CD4-positive, alpha-beta T cell (primary cell): ENCODE measurements at regions not wholly inside any gene's neighbourhood (a gene's known extent, or its start where the extent isn't known, plus 50 kb on each side); places are given as distances from the start of the nearest gene placed in this dataset.

Experiments used
- ATAC-seq: fragments of 200-7000 bp; cut with Tn5 transposase; one replicate; pipeline ENCODE4 v1.10.0; 2022; ENCODE audit warnings: mild to moderate bottlenecking; ENCODE audit not compliant: poor library complexity
- CTCF ChIA-PET: fragments of 350-600 bp; sonication (Branson Sonifier 250); formaldehyde crosslinking; loops from one replicate; lab custom pipeline; 2021; ENCODE audit warnings: antibody characterized with exemption, inconsistent platforms; lab: Charles Lee
- POLR2A ChIA-PET: fragments of 350-600 bp; sonication (Branson Sonifier 250); formaldehyde crosslinking; loops from one replicate; lab custom pipeline; 2021; ENCODE audit warnings: antibody characterized with exemption, inconsistent platforms; lab: Charles Lee
- DNase-seq, 14 experiments: peaks; one replicate each; pipeline ENCODE4 v3.0.0-alpha.2; 2013 to 2020; ENCODE audit warnings: mixed read lengths in 2 of 14
- H3K27ac ChIP-seq, 2 donors: one replicate each; pipeline versions ENCODE4 v1.5.1 to v1.7.0; 2013; ENCODE audit warnings: low read length in 2 of 2, low read depth in 1 of 2, mild to moderate bottlenecking in 1 of 2
- H3K27me3 ChIP-seq, 2 experiments: 1 replicate in 1 of 2; 2 replicates in 1 of 2; pipeline versions ENCODE4 v1.6.1 to v1.7.0; 2013; ENCODE audit warnings: low read length in 2 of 2, control low read depth in 1 of 2, mild to moderate bottlenecking in 1 of 2, moderate library complexity in 1 of 2; ENCODE audit not compliant: insufficient read depth in 2 of 2, control insufficient read depth in 1 of 2
- H3K36me3 ChIP-seq: one replicate; pipeline ENCODE4 v1.6.1; 2013; ENCODE audit warnings: low read length, control low read depth; ENCODE audit not compliant: insufficient read depth
- H3K4me1 ChIP-seq: one replicate; pipeline ENCODE4 v1.6.1; 2013; ENCODE audit warnings: low read length, control low read depth; ENCODE audit not compliant: insufficient read depth
- H3K4me3 ChIP-seq: one replicate; pipeline ENCODE4 v1.5.1; 2013; ENCODE audit warnings: mild to moderate bottlenecking, low read length, moderate library complexity
- H3K9me3 ChIP-seq, 2 experiments: 1 replicate in 1 of 2; 2 replicates in 1 of 2; pipeline versions ENCODE4 v1.6.1 to v1.7.0; 2013; ENCODE audit warnings: low read length in 2 of 2, mild to moderate bottlenecking in 2 of 2, control low read depth in 1 of 2, moderate library complexity in 1 of 2; ENCODE audit not compliant: control insufficient read depth in 1 of 2, insufficient read depth in 1 of 2
- H3K27ac Mint-ChIP-seq: one replicate; pipeline ENCODE4 v1.8.0; 2020; ENCODE audit warnings: mixed read lengths
- H3K27me3 Mint-ChIP-seq: one replicate; pipeline ENCODE4 v1.8.0; 2021; ENCODE audit warnings: mixed read lengths
- H3K36me3 Mint-ChIP-seq: one replicate; pipeline ENCODE4 v1.8.0; 2021; ENCODE audit warnings: low read depth, mixed read lengths
- H3K4me1 Mint-ChIP-seq: one replicate; pipeline ENCODE4 v1.8.0; 2021; ENCODE audit warnings: low read depth, mixed read lengths
- H3K4me3 Mint-ChIP-seq: one replicate; pipeline ENCODE4 v1.8.0; 2020; ENCODE audit warnings: mild to moderate bottlenecking, mixed read lengths
- H3K9me3 Mint-ChIP-seq: one replicate; pipeline ENCODE4 v1.8.0; 2020; ENCODE audit warnings: mixed read lengths
- CTCF ChIP-seq: fragments of 200-600 bp; IDR thresholded peaks from one replicate; pipeline ENCODE4 v1.8.0; 2022; ENCODE audit warnings: antibody characterized with exemption, mild to moderate bottlenecking
- intact Hi-C, 2 experiments: fragments of 100-400 bp; cut with DNase I in 1 of 2; cut with micrococcal nuclease in 1 of 2; formaldehyde crosslinking; loops; one replicate each; pipeline versions ENCODE4 v1.15.1 to v1.9.0; 2023 to 2025; cut with DNase I, micrococcal nuclease

- Mint-ChIP-seq H3K4me1 (no peaks in the 10 kb centered on the region), H3K27me3 (peaks cover 8% of the 10 kb centered on the region), H3K4me3 (no peak overlapping the region), H3K36me3 (no peaks in the 10 kb centered on the region), H3K27ac (no peak overlapping the region), H3K9me3 (no peaks in the 10 kb centered on the region)
- no peak for DNase-seq
- H3K9me3 ChIP-seq, result no peaks in the 10 kb centered on the region
- intact Hi-C loops, result no loop called here
- no peaks in the 10 kb centered on the region for H3K4me1 ChIP-seq
- H3K27ac ChIP-seq, result no peak overlapping the region
- no peaks in the 10 kb centered on the region for H3K36me3 ChIP-seq
- ChIA-PET CTCF (no interaction called here), POLR2A (no interaction called here)
- no peak overlapping the region for H3K4me3 ChIP-seq
- no peak for ATAC-seq
- TF ChIP-seq CTCF, result no peak
- H3K27me3 ChIP-seq, result no peaks in the 10 kb centered on the region
These were observed 81.8 kb upstream of the CCL2 start for GRCh38 chr17:34173241-34173640.

GRCh38 chr17:34174496-34174895 is 80.6 kb upstream of the CCL2 start:
- intact Hi-C loops, result no loop called here

GRCh38 chr17:34176440-34176839 is 78.6 kb upstream of the CCL2 start:
- no peaks in the 10 kb centered on the region for H3K9me3 Mint-ChIP-seq
- DNase-seq (no peak), ATAC-seq (no peak)
- no peak overlapping the region for H3K27ac Mint-ChIP-seq
- H3K36me3 Mint-ChIP-seq, result no peaks in the 10 kb centered on the region
- H3K4me3 Mint-ChIP-seq, result no peak overlapping the region
- H3K4me1 ChIP-seq, result no peaks in the 10 kb centered on the region
- H3K4me1 Mint-ChIP-seq, result no peaks in the 10 kb centered on the region
- H3K27me3 Mint-ChIP-seq, result peaks cover 13% of the 10 kb centered on the region
- ChIA-PET POLR2A (no interaction called here), CTCF (no interaction called here)
- no peak for TF ChIP-seq CTCF
- H3K36me3 ChIP-seq, result no peaks in the 10 kb centered on the region
- peaks cover 0 to 6% of the 10 kb centered on the region in 2 experiments for H3K27me3 ChIP-seq
- no peak overlapping the region for H3K27ac ChIP-seq
- intact Hi-C loops, result no loop called here
- no peaks in the 10 kb centered on the region for H3K9me3 ChIP-seq
- no peak overlapping the region for H3K4me3 ChIP-seq

More at GRCh38 chr17:34174496-34174895, 80.6 kb upstream of the CCL2 start:
- Mint-ChIP-seq H3K27ac (no peak overlapping the region), H3K9me3 (no peaks in the 10 kb centered on the region), H3K36me3 (no peaks in the 10 kb centered on the region), H3K27me3 (peaks cover 8% of the 10 kb centered on the region), H3K4me3 (no peak overlapping the region), H3K4me1 (no peaks in the 10 kb centered on the region)
- Histone ChIP-seq H3K4me1 (no peaks in the 10 kb centered on the region), H3K9me3 (no peaks in the 10 kb centered on the region), H3K27me3 (peaks cover 0 to 1% of the 10 kb centered on the region in 2 experiments), H3K4me3 (no peak overlapping the region), H3K27ac (no peak overlapping the region), H3K36me3 (no peaks in the 10 kb centered on the region)
- ChIA-PET CTCF (no interaction called here), POLR2A (no interaction called here)
- no peak for TF ChIP-seq CTCF
- ATAC-seq, result no peak
- DNase-seq, result no peak
